Activated B cell treated with CpG ODN at 0.5 μM for 24 hours (primary cell): ENCODE measurements at regions not wholly inside any gene's neighbourhood (a gene's known extent, or its start where the extent isn't known, plus 50 kb on each side); places are given as distances from the start of the nearest gene placed in this dataset.

ENCODE experiments used
- ATAC-seq: fragments of 200-7000 bp; cut with Tn5 transposase; one replicate; pipeline ENCODE4 v1.10.0; 2021; ENCODE audit warnings: low read depth, mild to moderate bottlenecking, moderate library complexity
- CTCF ChIA-PET: fragments of 350-600 bp; sonication (Branson Sonifier 250); formaldehyde crosslinking; loops from one replicate; lab custom pipeline; 2021; ENCODE audit warnings: antibody characterized with exemption; lab: Charles Lee
- POLR2A ChIA-PET: fragments of 350-600 bp; sonication (Branson Sonifier 250); formaldehyde crosslinking; loops from one replicate; lab custom pipeline; 2021; ENCODE audit warnings: antibody characterized with exemption; lab: Charles Lee
- DNase-seq: peaks from one replicate; pipeline ENCODE4 v3.0.0; 2022
- H3K27ac Mint-ChIP-seq: one replicate; pipeline ENCODE4 v1.8.0; 2020; ENCODE audit warnings: mixed read lengths
- H3K27me3 Mint-ChIP-seq: one replicate; pipeline ENCODE4 v1.8.0; 2021; ENCODE audit warnings: mixed read lengths
- H3K36me3 Mint-ChIP-seq: one replicate; pipeline ENCODE4 v1.8.0; 2021; ENCODE audit warnings: low read depth, mixed read lengths
- H3K4me1 Mint-ChIP-seq: one replicate; pipeline ENCODE4 v1.8.0; 2021; ENCODE audit warnings: mixed read lengths
- H3K4me3 Mint-ChIP-seq: one replicate; pipeline ENCODE4 v1.8.0; 2020; ENCODE audit warnings: mild to moderate bottlenecking, mixed read lengths
- H3K9me3 Mint-ChIP-seq: one replicate; pipeline ENCODE4 v1.8.0; 2020; ENCODE audit warnings: mixed read lengths
- intact Hi-C: fragments of 100-400 bp; cut with micrococcal nuclease; formaldehyde crosslinking; loops from one replicate; pipeline ENCODE4 v1.15.1; 2024
- TF ChIP-seq, protein P1 (sequence below): fragments of 200-600 bp; IDR thresholded peaks from one replicate; pipeline ENCODE4 v1.8.0; 2022; ENCODE audit warnings: antibody characterized with exemption, mild to moderate bottlenecking

DNA sequence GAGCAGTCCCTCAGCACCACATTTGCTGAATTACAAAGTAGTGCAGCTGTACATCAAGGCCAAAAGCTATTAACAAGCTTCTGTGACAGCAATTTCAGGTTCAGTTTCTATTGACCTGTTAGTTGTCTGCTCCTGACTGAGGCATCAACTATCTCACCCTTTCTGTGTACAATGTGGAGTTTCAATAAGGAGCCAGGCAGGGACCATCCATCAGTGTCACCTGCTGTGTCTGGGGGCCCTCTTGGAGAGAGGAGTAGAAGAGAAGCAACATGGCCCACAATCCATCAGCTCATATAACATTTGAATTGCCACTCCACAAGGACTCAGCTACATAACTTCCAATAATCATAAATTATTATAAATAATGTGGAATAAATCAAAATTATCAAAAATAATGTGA, 72.3 kb upstream of the CCDC196 start:
- Mint-ChIP-seq H3K27ac (no peak overlapping the region), H3K4me3 (no peak overlapping the region), H3K4me1 (no peaks in the 10 kb centered on the region), H3K27me3 (no peaks in the 10 kb centered on the region), H3K9me3 (peaks cover 3% of the 10 kb centered on the region), H3K36me3 (no peaks in the 10 kb centered on the region)
- intact Hi-C loops = no loop called here
- DNase-seq (no peak), ATAC-seq (no peak)
- POLR2A ChIA-PET = no interaction called here
- CTCF ChIA-PET = no interaction called here
- TF ChIP-seq, protein P1, sequence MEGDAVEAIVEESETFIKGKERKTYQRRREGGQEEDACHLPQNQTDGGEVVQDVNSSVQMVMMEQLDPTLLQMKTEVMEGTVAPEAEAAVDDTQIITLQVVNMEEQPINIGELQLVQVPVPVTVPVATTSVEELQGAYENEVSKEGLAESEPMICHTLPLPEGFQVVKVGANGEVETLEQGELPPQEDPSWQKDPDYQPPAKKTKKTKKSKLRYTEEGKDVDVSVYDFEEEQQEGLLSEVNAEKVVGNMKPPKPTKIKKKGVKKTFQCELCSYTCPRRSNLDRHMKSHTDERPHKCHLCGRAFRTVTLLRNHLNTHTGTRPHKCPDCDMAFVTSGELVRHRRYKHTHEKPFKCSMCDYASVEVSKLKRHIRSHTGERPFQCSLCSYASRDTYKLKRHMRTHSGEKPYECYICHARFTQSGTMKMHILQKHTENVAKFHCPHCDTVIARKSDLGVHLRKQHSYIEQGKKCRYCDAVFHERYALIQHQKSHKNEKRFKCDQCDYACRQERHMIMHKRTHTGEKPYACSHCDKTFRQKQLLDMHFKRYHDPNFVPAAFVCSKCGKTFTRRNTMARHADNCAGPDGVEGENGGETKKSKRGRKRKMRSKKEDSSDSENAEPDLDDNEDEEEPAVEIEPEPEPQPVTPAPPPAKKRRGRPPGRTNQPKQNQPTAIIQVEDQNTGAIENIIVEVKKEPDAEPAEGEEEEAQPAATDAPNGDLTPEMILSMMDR = no peak

DNA sequence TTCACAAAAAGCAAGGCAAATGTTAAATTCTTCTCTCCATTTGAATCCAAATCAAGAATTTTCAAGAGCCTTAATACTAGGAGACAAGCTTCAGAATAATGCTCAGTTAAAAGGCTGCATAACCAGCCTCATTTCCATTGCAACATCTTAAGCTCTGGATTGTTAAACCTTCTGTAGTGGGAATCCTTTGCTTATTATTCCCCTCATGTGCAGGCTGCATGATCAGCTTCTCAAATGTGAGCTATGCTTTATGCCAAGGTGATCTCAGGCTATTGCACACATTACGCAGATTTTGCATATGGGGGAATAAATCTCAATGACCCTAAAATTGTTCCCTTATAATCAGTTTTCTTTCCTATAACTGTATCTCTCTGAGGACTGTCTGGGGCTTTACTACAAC, 71.7 kb upstream of the CCDC196 start:
- DNase-seq = no peak
- no peak overlapping the region for H3K4me3 Mint-ChIP-seq
- CTCF ChIA-PET = no interaction called here
- no peaks in the 10 kb centered on the region for H3K36me3 Mint-ChIP-seq
- H3K4me1 Mint-ChIP-seq = no peaks in the 10 kb centered on the region
- peaks cover 3% of the 10 kb centered on the region for H3K9me3 Mint-ChIP-seq
- no peak overlapping the region for H3K27ac Mint-ChIP-seq
- intact Hi-C loops = no loop called here
- no peaks in the 10 kb centered on the region for H3K27me3 Mint-ChIP-seq
- no peak for ATAC-seq
- TF ChIP-seq, protein P1 = no peak
- POLR2A ChIA-PET = no interaction called here

DNA sequence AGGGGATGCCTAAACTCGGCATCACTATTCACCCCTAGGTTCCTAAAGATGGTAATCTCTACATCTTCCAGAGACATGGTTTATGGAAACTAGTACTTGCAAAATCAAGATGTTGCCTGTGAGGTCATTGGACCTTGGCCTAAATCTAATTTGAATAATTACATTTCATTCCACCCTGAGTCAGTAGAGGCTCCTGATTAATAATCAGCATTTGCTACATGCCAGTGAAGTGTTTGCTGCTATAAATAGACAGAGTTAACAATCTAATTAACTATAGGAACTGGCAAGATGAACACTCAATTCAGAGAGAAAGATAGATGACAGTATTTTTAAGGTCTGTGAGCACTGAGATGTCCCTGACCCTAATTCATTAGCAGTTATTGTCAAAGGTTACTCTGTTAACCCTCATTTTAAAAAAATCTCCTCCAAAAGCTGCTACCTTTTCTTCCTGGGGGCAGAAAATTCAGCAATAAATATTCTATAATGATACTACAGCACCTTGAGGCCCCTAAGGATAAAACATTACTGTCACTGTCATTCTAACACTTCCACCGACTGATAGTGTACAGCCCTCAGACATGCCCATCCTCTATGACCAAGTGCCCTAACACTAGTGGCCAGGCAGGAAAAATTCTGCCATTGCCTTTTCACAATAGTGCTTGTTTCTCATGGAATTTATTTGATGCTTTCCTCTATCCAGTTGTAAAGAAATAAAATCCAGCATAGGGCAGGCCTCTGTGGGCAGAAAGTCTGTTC, 65.7 kb upstream of the CCDC196 start:
- intact Hi-C loops = no loop called here
- no peaks in the 10 kb centered on the region for H3K27me3 Mint-ChIP-seq
- peaks cover 3% of the 10 kb centered on the region for H3K9me3 Mint-ChIP-seq
- no peaks in the 10 kb centered on the region for H3K36me3 Mint-ChIP-seq
- CTCF ChIA-PET = no interaction called here
- no peak overlapping the region for H3K27ac Mint-ChIP-seq
- DNase-seq = no peak
- TF ChIP-seq, protein P1 = no peak
- no peak overlapping the region for H3K4me3 Mint-ChIP-seq
- POLR2A ChIA-PET = no interaction called here
- no peaks in the 10 kb centered on the region for H3K4me1 Mint-ChIP-seq
- ATAC-seq = no peak

DNA sequence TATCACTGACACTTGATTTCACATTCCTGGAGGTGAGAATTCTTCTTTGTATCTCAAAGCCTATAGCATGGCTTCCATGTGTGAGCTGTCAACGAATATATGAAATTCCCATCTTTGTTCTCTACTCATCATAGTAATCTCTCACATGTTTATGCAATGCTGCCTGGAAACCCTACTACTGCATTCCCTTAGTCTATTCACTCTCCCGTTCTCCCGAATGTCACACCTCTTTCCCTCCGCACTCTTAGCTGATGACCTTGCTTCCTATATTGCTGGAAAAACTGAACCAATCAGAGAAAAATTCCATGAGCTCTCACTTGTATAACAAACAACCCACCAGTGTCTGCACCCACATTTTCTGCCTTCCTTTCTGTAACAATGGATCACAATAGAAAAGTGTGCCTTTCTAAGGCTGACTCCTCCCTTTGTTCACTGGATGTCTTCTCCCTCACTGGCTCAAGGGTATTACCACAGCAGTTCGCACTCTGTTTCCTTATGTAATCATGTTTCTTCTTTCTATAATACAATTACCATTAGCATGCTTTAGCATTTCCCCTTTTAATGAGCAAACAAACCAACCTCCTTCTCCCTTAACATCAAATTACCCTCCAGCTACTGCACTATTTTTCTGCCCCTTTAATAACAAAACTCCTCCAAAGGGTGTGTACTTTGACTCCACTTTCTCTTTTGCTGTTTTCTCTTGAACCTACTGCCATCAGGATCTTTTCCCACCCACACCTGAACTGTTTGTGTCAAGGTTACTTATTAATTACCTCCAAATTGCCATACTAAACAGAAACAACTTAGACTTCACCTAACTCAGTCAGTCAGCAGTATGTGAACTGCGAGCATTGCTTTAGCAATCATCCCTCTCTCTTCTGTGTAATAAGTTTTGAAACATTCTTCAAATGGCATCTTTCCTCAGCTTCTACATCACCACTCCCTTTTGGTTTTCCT, 63.9 kb upstream of the CCDC196 start:
- H3K27ac Mint-ChIP-seq = no peak overlapping the region
- H3K9me3 Mint-ChIP-seq = no peaks in the 10 kb centered on the region
- ChIA-PET POLR2A (no interaction called here), CTCF (no interaction called here)
- intact Hi-C loops = no loop called here
- no peak overlapping the region for H3K4me3 Mint-ChIP-seq
- TF ChIP-seq, protein P1 = no peak
- DNase-seq = no peak
- ATAC-seq = no peak
- H3K36me3 Mint-ChIP-seq = no peaks in the 10 kb centered on the region
- no peaks in the 10 kb centered on the region for H3K27me3 Mint-ChIP-seq
- no peaks in the 10 kb centered on the region for H3K4me1 Mint-ChIP-seq

DNA sequence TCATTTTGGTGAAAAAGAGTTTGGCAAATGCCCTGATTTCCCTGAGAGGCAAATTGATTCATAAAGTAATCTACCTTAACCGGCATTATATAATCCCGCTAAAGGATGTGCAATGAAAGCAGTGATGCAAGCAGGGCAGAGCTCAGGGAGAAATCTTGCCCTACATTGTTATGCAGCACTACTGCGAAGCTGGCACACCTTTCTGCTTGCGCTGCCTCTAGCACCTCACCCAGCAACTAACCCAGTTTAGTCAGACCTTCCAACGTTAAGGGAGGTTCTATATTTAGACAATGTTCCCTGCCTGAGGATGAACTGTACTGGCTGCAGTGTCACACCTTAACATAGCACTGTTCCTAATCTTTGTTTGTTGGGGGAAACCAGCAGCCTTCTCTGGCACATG, 60.8 kb upstream of the CCDC196 start:
- H3K4me1 Mint-ChIP-seq = no peaks in the 10 kb centered on the region
- no peaks in the 10 kb centered on the region for H3K36me3 Mint-ChIP-seq
- TF ChIP-seq, protein P1 = no peak
- intact Hi-C loops = no loop called here
- H3K27me3 Mint-ChIP-seq = no peaks in the 10 kb centered on the region
- no peak overlapping the region for H3K4me3 Mint-ChIP-seq
- CTCF ChIA-PET = no interaction called here
- H3K9me3 Mint-ChIP-seq = no peaks in the 10 kb centered on the region
- ATAC-seq = no peak
- no peak overlapping the region for H3K27ac Mint-ChIP-seq
- no peak for DNase-seq
- POLR2A ChIA-PET = no interaction called here
